ENCODE measurements at regions not wholly inside any gene's neighbourhood (a gene's known extent, or its start where the extent isn't known, plus 50 kb on each side); places are given as distances from the start of the nearest gene placed in this dataset.
A peak's percentile ranks its signal among the peaks of the same experiment; 100 is the strongest.

- DNase-seq = no peak
These were observed 201.2 kb upstream of the PIK3C3 start for GRCh38 chr18:41753826-41754225.

GRCh38 chr18:41752826-41753225 is 202.2 kb upstream of the PIK3C3 start:
- DNase-seq = no peak

DNA sequence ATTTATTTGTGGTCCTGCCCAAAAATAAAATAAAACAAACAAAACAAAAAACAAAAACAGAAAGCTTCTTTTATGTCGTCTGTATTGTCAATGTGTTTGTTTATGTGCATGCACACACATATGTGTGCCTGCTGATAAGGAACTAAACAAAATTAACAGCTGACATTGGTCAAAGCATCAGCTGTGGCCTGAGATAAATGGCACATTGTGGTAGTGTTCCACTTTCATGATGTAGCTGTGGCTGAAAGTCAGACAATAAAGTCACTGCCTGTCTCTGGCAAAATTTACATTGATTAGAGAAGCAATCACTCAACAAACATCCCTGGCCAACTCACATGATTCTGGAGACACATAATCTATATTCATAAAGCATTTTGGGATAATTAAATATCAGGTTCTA is 203.4 kb upstream of the PIK3C3 start:
- no peak for DNase-seq

GRCh38 chr18:41751161-41751560 is 203.9 kb upstream of the PIK3C3 start:
- DNase-seq = no peak

- DNase-seq = no peak
These were observed 207.3 kb upstream of the PIK3C3 start for GRCh38 chr18:41747723-41748242.

GRCh38 chr18:41745166-41746049 is 209.6 kb upstream of the PIK3C3 start:
- DNase-seq = peak; percentile 22

DNA sequence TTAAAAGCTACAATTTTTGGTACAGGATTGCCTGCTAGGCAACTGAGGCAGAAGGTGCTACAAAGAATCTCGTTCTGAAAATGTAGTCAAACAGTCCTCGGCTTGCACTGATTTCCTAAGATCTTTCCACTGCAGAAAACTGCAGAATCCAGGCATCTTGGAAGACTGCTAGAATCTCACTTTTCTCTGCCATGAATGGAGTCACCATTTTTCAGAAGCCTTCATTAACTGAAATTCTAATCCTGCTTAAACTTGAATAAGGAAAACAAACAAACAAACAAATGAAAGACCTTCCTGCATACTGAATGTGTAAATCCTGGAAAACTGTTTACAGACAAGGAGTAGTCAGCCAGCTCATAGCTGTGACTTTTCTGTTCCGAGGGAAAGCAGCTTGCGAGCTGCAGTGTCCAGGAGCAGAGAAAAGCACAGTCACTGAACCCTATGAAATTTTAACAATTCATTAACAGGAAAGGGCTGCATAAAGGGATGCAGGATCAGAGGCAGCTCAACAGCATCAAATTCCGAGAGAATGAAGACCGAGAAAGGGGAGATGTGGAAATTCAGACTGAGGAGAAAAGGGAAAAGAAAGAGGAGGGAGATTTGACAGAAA is 210.5 kb upstream of the PIK3C3 start:
- no peak for DNase-seq

DNA sequence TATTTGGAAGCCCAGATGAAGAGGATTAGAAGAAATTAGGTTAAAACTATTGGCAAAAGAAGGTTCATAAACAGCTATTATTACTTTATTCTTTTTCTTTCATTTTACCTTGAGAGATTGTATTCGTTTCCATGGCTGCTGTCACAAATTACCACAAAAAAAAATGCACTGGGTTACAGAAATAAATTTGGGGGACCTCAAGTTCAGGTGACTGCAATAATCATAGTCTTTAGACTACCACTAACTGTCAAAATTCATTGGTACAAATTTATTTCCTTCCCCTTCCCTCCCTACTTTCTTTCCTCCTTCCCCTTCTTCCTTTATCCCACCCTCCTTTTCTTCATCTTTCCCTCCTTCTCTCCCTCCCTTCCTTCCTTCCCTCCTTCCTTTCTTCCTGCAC is 217.8 kb upstream of the PIK3C3 start:
- no peak for DNase-seq

- DNase-seq = no peak
These were observed 220.1 kb upstream of the PIK3C3 start for GRCh38 chr18:41734917-41735316.

- no peak for DNase-seq
These were observed 222.7 kb upstream of the PIK3C3 start for GRCh38 chr18:41732356-41732755.

DNA sequence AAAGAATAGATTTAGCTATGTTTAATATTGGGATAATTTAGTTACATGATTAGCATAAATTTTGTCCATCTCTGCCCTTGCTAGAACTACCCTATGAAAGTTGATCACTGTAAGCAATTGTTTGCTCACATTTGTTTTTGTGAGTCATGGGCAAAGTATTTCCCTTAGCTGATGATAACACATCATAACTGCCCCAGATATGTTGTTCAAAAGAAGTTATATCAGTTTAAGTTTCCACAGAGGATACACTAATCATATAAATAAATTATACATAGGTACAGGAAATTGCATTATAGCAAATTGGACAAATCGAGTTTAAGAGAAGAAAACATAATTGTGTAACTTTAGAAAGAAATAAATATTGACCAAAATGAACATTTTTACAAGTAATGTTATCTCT is 223.2 kb upstream of the PIK3C3 start:
- no peak for DNase-seq

DNA sequence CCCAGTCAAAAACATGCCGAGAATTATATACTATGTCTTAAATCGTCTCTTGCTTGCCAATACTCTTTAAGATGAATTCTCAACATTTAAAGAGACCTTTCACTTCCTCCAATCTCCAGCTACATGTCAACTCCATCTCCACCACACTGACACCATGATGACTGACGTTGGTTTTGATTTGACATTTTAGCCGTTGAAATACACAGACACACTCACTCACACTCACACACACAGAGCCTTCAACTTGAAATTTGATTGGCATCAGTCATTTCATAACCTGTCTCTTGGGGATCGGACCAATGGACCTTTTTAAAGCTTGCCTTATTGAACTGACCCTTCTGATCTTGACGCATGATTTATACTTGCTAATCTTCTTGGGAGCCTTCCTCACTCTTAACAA is 230.8 kb upstream of the PIK3C3 start:
- no peak for DNase-seq

DNA sequence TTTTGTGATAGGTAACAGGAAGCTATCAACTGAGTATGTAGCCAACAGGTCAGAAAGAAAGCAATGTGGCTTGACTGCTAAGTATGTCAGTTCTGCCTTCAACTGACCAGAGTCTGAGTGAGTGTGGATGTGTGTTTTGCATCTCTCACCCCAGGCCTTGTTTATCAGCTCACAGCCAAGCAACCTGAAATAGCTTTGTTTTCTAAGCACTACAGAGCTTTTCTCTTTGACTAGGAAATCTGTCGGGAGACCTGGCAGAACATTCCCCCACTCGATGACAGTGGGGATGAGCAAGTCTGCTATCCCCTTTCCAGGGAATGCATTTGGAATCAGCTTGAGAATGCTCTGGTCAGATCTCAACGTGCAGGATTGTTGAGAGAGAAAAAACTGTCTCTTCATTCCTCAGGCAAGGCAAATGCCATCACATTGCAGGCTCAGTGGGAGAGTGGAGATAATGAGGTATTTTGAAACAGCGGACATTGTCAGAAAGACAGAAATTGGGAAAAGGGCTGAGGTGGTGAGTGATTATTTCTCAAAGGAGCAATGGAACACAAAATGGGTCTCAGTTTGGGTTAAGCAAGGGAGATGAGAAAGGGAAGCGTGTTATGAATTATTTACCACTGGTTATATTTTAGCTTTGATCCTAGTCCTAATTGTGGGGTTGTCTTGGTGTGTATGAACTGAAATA is 233.8 kb upstream of the PIK3C3 start:
- DNase-seq = no peak

DNA sequence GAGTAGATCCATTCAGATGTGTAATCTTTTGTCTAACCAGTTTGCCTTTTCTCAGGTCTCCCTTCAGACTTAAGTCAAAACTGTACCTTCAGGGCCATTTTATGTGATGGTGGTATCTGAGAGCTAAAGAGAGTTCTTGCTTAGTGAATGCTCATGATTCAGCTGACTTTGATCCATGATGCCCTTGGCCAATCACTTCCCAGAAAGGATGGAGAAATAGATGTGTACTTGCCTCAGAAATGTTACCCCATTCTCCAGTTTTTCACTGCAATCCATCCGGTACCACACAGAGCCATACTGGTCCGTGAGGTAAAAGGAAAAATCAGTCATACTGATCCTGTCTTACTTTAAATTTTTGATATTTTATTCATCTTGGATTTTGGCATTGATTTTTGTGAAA is 234.8 kb upstream of the PIK3C3 start:
- DNase-seq = no peak

GRCh38 chr18:41719808-41720207 is 235.2 kb upstream of the PIK3C3 start:
- no peak for DNase-seq

DNA sequence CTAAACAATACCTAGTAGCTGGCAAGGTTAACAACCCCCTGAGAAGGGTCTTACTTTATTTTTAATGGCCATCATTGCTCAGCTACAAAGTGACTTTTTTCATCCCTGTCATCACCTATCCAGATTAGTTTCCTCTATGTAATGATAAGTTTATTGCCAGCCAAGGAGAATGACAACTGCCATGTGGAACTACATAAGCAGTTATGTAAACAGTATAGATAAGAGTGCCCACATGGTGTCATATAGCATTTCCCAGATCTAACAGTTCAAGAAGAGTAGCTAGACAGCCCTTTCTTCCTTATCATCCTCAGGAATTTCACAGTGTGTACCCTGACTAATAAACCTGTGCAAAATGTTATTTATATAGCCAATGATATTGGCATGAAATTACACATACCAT is 240.2 kb upstream of the PIK3C3 start:
- no peak for DNase-seq

- DNase-seq = no peak
These were observed 240.8 kb upstream of the PIK3C3 start for GRCh38 chr18:41713969-41714825.

DNA sequence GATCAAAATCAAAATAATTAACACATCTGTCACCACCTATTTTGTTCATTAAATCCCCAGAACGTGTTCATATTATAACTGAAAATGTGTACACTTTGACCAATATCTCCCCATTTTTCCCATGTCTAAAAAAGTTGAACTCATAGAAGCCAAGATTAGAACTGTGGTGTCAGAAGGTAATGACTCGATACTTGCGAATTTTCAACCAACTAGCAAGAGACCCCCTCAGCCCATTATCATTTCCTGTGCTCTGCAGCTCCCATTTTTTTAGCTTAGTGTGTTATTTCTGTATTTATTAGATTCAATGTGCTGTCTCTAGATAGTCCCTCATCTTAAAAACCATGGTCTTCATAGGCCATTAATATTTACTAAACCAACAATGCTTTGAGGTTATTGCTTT is 248.7 kb upstream of the PIK3C3 start:
- no peak for DNase-seq

DNA sequence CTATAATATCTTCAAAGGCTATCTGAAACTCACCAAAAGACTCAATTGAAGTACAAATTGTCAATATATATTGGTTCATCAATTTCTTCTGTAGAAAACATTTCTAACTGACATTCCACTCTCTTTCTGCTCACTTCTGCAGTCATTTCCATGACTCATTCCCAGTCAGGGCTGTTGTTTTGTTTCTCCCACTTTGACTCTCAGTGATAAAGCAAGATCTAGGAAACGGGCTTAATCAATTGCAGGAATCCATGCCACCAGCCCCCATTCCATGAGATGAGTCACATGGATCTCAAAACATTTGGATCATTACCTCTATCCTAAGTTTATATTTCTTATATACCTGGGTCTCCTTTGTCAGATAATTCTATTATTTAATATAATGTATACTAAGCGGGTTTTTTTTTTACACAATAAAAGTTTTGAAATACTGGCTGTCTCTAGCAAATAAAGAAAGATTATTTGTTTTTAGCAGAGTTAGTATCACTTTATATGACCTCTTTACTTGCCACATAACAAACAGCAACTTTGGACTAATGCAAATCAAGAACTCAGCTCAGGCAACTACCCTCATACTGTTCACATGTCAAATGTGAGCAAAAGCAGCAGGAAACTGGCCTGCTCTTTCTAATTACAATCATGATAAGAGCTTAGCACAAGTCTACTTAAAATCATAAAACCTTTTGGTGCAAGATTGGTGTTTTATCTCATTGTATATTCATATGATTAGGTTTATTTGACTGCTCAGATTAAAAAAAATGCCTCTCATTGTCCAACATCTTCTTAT is 251.1 kb upstream of the PIK3C3 start:
- no peak for DNase-seq

DNA sequence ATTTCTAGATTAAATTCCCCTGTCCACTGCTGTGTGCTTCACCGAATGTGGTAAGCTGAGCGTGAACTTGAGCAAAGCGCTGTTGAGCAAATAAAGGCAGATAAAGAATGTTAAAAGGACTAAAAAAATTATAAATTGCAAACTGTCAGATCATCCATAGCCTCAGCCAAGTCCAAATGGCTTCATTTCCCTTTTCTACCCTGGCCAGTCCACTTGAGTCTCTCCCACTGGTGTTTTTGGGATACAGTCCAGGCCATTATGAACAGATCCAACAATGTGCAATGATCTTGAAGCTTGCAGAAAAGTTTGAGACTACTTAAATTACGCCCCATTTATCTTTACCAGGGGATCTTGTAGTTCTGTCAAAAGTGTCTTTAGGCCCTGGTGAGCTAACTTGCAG is 254.6 kb upstream of the PIK3C3 start:
- peak; percentile 27 for DNase-seq

DNA sequence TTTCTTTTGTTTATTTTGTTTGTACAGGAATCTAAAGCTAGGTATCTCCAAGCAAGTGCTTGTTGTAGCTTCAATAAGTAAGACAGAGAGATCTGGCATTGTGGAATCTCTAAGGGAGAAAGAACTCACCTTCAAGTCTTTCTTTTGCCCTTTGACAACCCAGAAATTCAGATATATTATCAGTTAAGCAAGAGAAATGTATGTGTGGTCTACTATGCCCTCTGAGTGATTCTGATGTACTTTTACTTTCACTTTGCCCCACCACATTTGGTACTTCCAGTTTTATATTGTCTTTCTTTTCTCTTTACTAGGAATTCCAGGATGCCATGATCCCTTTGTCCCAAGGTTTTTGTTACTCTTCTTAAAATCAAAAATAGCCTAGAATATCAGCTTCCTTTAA is 259.6 kb upstream of the PIK3C3 start:
- DNase-seq = no peak
